H9 (cell line): ENCODE measurements at regions not wholly inside any gene's neighbourhood (a gene's known extent, or its start where the extent isn't known, plus 50 kb on each side); places are given as distances from the start of the nearest gene placed in this dataset.

Source experiments
- DNase-seq: peaks from one replicate; pipeline ENCODE4 v3.0.0-alpha.2; 2017
- H2AFZ ChIP-seq: one replicate; pipeline ENCODE4 v1.6.1; 2013; ENCODE audit warnings: mild to moderate bottlenecking, low read length, control low read depth, moderate library complexity
- H2AK5ac ChIP-seq: 2 replicates; pipeline ENCODE4 v1.6.1; 2013; ENCODE audit warnings: low read length, control low read depth, mixed read lengths; ENCODE audit not compliant: insufficient read length
- H2BK120ac ChIP-seq: one replicate; pipeline ENCODE4 v1.6.1; 2013; ENCODE audit warnings: low read depth, mild to moderate bottlenecking, low read length, control low read depth, inconsistent platforms; ENCODE audit not compliant: poor library complexity, severe bottlenecking
- H2BK12ac ChIP-seq: 2 replicates; pipeline ENCODE4 v1.6.1; 2013; ENCODE audit warnings: low read length, control low read depth, mixed read lengths, low read depth; ENCODE audit not compliant: insufficient read length
- H2BK15ac ChIP-seq: 2 replicates; pipeline ENCODE4 v1.6.1; 2013; ENCODE audit warnings: low read depth, low read length, control low read depth
- H2BK20ac ChIP-seq: one replicate; pipeline ENCODE4 v1.6.1; 2013; ENCODE audit warnings: low read depth, mild to moderate bottlenecking, low read length, control low read depth, inconsistent platforms; ENCODE audit not compliant: poor library complexity, severe bottlenecking
- H2BK5ac ChIP-seq: 2 replicates; pipeline ENCODE4 v1.6.1; 2013; ENCODE audit warnings: low read length, control low read depth, mixed read lengths; ENCODE audit not compliant: insufficient read length
- H3K14ac ChIP-seq: 2 replicates; pipeline ENCODE4 v1.6.1; 2013; ENCODE audit warnings: low read length, control low read depth; ENCODE audit not compliant: insufficient read depth
- H3K18ac ChIP-seq: 2 replicates; pipeline ENCODE4 v1.6.1; 2013; ENCODE audit warnings: low read depth, mild to moderate bottlenecking, mixed read lengths, low read length, control low read depth; ENCODE audit not compliant: insufficient read length
- H3K23ac ChIP-seq: 2 replicates; pipeline ENCODE4 v1.6.1; 2013; ENCODE audit warnings: low read length, control low read depth, mixed read lengths, low read depth; ENCODE audit not compliant: insufficient read length
- H3K23me2 ChIP-seq: 2 replicates; pipeline ENCODE4 v1.6.1; 2013; ENCODE audit warnings: low read depth, mild to moderate bottlenecking, mixed read lengths, low read length, control low read depth; ENCODE audit not compliant: insufficient read length, poor library complexity, severe bottlenecking
- H3K27ac ChIP-seq: 2 replicates; pipeline ENCODE4 v1.5.1; 2013; ENCODE audit warnings: low read length, control low read depth, mixed read lengths, low read depth; ENCODE audit not compliant: insufficient read length
- H3K27me3 ChIP-seq: 2 replicates; pipeline ENCODE4 v1.6.1; 2013; ENCODE audit warnings: low read length, control low read depth, inconsistent platforms; ENCODE audit not compliant: insufficient read depth
- H3K4ac ChIP-seq: 2 replicates; pipeline ENCODE4 v1.6.1; 2013; ENCODE audit warnings: low read depth, mild to moderate bottlenecking, control low read depth, inconsistent platforms, low read length, moderate library complexity
- H3K4me1 ChIP-seq: 2 replicates; pipeline ENCODE4 v1.6.1; 2013; ENCODE audit warnings: low read length, control low read depth, inconsistent platforms; ENCODE audit not compliant: insufficient read depth
- H3K4me2 ChIP-seq: 2 replicates; pipeline ENCODE4 v1.6.1; 2013; ENCODE audit warnings: low read length, control low read depth, mixed read lengths; ENCODE audit not compliant: insufficient read length, insufficient read depth
- H3K56ac ChIP-seq: 2 replicates; pipeline ENCODE4 v1.6.1; 2013; ENCODE audit warnings: low read depth, mild to moderate bottlenecking, mixed read lengths, low read length, control low read depth; ENCODE audit not compliant: insufficient read length
- H3K79me1 ChIP-seq: 2 replicates; pipeline ENCODE4 v1.6.1; 2013; ENCODE audit warnings: low read depth, mild to moderate bottlenecking, moderate library complexity, low read length, control low read depth, inconsistent platforms; ENCODE audit not compliant: insufficient read depth, poor library complexity, severe bottlenecking
- H3K79me2 ChIP-seq: 2 replicates; pipeline ENCODE4 v1.6.1; 2013; ENCODE audit warnings: low read length, control low read depth, inconsistent platforms; ENCODE audit not compliant: insufficient read depth
- H3K9ac ChIP-seq: 2 replicates; pipeline ENCODE4 v1.6.1; 2013; ENCODE audit warnings: low read length, control low read depth, mixed read lengths; ENCODE audit not compliant: insufficient read length; ENCODE audit errors: extremely low read depth
- H3K9me3 ChIP-seq: one replicate; pipeline ENCODE4 v1.6.1; 2013; ENCODE audit warnings: low read depth, low read length, inconsistent platforms; ENCODE audit not compliant: control insufficient read depth
- H3T11ph ChIP-seq: one replicate; pipeline ENCODE4 v1.6.1; 2013; ENCODE audit warnings: mild to moderate bottlenecking, low read length, control low read depth, inconsistent platforms
- H4K20me1 ChIP-seq: one replicate; pipeline ENCODE4 v1.6.1; 2013; ENCODE audit not compliant: control insufficient read depth, insufficient read length, insufficient read depth
- H4K5ac ChIP-seq: 2 replicates; pipeline ENCODE4 v1.6.1; 2013; ENCODE audit warnings: low read depth, mild to moderate bottlenecking, mixed read lengths, low read length, control low read depth; ENCODE audit not compliant: insufficient read length
- H4K8ac ChIP-seq: replicated peaks from 2 replicates; pipeline ENCODE4 v1.6.1; 2013; ENCODE audit warnings: low read length, control low read depth, mixed read lengths, low read depth; ENCODE audit not compliant: insufficient read length
- H4K91ac ChIP-seq: 2 replicates; pipeline ENCODE4 v1.6.1; 2013; ENCODE audit warnings: low read depth, mild to moderate bottlenecking, moderate library complexity, mixed read lengths, low read length, control low read depth; ENCODE audit not compliant: insufficient read length
- H3K27ac Mint-ChIP-seq, 3 experiments: 2 replicates in 2 of 3; 3 replicates in 1 of 3; pipeline ENCODE4 v1.8.0; 2020 to 2021; ENCODE audit warnings: mixed read lengths in 3 of 3, mild to moderate bottlenecking in 1 of 3, moderate library complexity in 1 of 3
- H3K27me3 Mint-ChIP-seq: 2 replicates; pipeline ENCODE4 v1.8.0; 2021; ENCODE audit warnings: low read depth, mild to moderate bottlenecking, moderate library complexity, mixed read lengths
- H3K36me3 Mint-ChIP-seq, 3 experiments: 2 replicates in 2 of 3; 3 replicates in 1 of 3; pipeline ENCODE4 v1.8.0; 2020 to 2021; ENCODE audit warnings: low read depth in 3 of 3, mixed read lengths in 3 of 3; ENCODE audit not compliant: insufficient read depth in 1 of 3
- H3K4me1 Mint-ChIP-seq, 2 experiments: 2 replicates each; pipeline ENCODE4 v1.8.0; 2020; ENCODE audit warnings: mixed read lengths in 2 of 2
- H3K4me3 Mint-ChIP-seq, 2 experiments: 2 replicates in 1 of 2; 3 replicates in 1 of 2; pipeline ENCODE4 v1.8.0; 2020 to 2021; ENCODE audit warnings: mild to moderate bottlenecking in 2 of 2, mixed read lengths in 2 of 2, moderate library complexity in 1 of 2
- H3K9me3 Mint-ChIP-seq, 2 experiments: 2 replicates in 1 of 2; 3 replicates in 1 of 2; pipeline ENCODE4 v1.8.0; 2020; ENCODE audit warnings: mild to moderate bottlenecking in 2 of 2, mixed read lengths in 2 of 2, moderate library complexity in 1 of 2
- WGBS: extraction: QIAGEN DNeasy Blood & Tissue Kit; methylation state at CpG from one replicate; pipeline ENCODE4 v1.1.7; 2013; ENCODE audit warnings: missing lambda C conversion rate, low lambda C conversion rate, mixed read lengths; ENCODE audit not compliant: insufficient read length; ENCODE audit errors: extremely low coverage; 5-methylcytosine and 5-hydroxymethylcytosine counted together
- TF ChIP-seq, protein P1 (sequence below): fragments of 200-600 bp; sonication (generic); conservative IDR thresholded peaks from 3 replicates; pipeline ENCODE4 v1.8.0; 2021; ENCODE audit warnings: antibody characterized with exemption, mild to moderate bottlenecking

DNA sequence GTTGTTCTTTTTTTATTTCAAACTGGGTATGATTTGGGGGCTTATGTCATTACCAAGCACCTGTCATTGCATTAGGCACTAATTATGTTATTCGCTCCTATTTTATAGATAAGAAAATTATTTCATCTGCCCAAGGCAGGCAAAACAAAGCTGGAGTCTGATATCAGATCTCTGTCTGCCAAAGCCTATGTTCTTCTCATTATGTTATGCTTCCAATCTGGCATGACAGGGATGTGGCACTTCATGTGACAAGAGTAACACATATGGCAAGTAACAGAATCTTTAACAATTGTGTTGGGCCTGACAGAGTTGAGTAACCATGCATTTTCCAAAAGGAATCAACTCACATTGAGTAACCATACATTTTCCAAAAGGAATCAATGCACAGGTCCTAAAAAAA is 61.2 kb upstream of the TOM1L1 start:
- no peaks in the 10 kb centered on the region for H3K9me3 ChIP-seq

More for the DNA sequence above, 61.2 kb upstream of the TOM1L1 start:
- Histone ChIP-seq H3K23ac (no peak overlapping the region), H3K79me2 (no peaks in the 10 kb centered on the region), H2BK5ac (no peak overlapping the region), H2BK20ac (no peak overlapping the region), H3K56ac (no peak overlapping the region), H2BK15ac (no peak overlapping the region), H4K5ac (no peak overlapping the region), H2AFZ (no peak overlapping the region), H3K79me1 (no peaks in the 10 kb centered on the region), H3T11ph (no peak overlapping the region), H2AK5ac (no peak overlapping the region), H3K27me3 (no peaks in the 10 kb centered on the region), H4K91ac (no peak overlapping the region), H3K4me2 (no peak overlapping the region), H3K23me2 (no peaks in the 10 kb centered on the region), H3K9ac (no peak overlapping the region), H3K27ac (no peak overlapping the region), H2BK12ac (no peak overlapping the region), H3K4me1 (no peaks in the 10 kb centered on the region), H3K14ac (no peak overlapping the region), H4K20me1 (no peaks in the 10 kb centered on the region), H2BK120ac (no peak overlapping the region), H4K8ac (no peak overlapping the region), H3K4ac (no peak overlapping the region), H3K18ac (no peak overlapping the region)
- Mint-ChIP-seq H3K27ac (no peak overlapping the region), H3K9me3 (peaks cover 3 to 4% of the 10 kb centered on the region in 2 experiments; a peak in 1 of 5 replicates), H3K36me3 (no peaks in the 10 kb centered on the region), H3K27me3 (no peaks in the 10 kb centered on the region), H3K4me1 (no peaks in the 10 kb centered on the region), H3K4me3 (no peak overlapping the region)
- TF ChIP-seq, protein P1, sequence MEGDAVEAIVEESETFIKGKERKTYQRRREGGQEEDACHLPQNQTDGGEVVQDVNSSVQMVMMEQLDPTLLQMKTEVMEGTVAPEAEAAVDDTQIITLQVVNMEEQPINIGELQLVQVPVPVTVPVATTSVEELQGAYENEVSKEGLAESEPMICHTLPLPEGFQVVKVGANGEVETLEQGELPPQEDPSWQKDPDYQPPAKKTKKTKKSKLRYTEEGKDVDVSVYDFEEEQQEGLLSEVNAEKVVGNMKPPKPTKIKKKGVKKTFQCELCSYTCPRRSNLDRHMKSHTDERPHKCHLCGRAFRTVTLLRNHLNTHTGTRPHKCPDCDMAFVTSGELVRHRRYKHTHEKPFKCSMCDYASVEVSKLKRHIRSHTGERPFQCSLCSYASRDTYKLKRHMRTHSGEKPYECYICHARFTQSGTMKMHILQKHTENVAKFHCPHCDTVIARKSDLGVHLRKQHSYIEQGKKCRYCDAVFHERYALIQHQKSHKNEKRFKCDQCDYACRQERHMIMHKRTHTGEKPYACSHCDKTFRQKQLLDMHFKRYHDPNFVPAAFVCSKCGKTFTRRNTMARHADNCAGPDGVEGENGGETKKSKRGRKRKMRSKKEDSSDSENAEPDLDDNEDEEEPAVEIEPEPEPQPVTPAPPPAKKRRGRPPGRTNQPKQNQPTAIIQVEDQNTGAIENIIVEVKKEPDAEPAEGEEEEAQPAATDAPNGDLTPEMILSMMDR: no peak
- WGBS: no CpG with 5 or more reads among the region's 1 CpG
- DNase-seq: no peak
